ENCODE measurements at regions not wholly inside any gene's neighbourhood (a gene's known extent, or its start where the extent isn't known, plus 50 kb on each side); places are given as distances from the start of the nearest gene placed in this dataset.

DNA sequence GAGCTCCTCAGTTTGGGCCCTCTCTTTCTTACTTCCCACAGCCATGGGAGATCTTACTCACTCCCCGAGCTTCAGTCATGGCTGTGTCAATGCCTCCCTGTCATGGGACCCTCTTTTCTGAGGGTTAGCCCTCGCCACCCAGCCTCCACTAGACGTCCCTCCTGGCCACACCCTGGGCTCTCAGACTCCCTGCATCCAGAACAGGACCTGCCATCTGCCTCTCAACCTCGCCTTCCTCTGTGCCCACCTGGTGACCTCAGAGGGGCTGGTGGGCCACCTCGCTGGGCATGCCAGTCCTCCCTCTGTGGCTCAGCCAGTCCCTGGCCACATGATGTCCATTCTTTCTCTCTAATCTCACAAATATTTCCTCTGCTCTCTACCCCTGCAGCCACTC lies 54.6 kb upstream of the MED9 start:
- TF ChIP-seq EZH2phosphoT487 (IDR thresholded peaks at IDR 0.05; ENCODE audit: unreplicated experiment) (no peak), EZH2 (IDR thresholded peaks at IDR 0.05; ENCODE audit: low read depth, unreplicated experiment) (no peak), POLR2AphosphoS5 (IDR thresholded peaks at IDR 0.05; ENCODE audit: low read depth) (no peak)
- TF ChIP-seq, protein P1, sequence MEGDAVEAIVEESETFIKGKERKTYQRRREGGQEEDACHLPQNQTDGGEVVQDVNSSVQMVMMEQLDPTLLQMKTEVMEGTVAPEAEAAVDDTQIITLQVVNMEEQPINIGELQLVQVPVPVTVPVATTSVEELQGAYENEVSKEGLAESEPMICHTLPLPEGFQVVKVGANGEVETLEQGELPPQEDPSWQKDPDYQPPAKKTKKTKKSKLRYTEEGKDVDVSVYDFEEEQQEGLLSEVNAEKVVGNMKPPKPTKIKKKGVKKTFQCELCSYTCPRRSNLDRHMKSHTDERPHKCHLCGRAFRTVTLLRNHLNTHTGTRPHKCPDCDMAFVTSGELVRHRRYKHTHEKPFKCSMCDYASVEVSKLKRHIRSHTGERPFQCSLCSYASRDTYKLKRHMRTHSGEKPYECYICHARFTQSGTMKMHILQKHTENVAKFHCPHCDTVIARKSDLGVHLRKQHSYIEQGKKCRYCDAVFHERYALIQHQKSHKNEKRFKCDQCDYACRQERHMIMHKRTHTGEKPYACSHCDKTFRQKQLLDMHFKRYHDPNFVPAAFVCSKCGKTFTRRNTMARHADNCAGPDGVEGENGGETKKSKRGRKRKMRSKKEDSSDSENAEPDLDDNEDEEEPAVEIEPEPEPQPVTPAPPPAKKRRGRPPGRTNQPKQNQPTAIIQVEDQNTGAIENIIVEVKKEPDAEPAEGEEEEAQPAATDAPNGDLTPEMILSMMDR (conservative IDR thresholded peaks at IDR 0.05; ENCODE audit: low read depth in 2 of 2) = no peak
- TF ChIP-seq, protein P2, sequence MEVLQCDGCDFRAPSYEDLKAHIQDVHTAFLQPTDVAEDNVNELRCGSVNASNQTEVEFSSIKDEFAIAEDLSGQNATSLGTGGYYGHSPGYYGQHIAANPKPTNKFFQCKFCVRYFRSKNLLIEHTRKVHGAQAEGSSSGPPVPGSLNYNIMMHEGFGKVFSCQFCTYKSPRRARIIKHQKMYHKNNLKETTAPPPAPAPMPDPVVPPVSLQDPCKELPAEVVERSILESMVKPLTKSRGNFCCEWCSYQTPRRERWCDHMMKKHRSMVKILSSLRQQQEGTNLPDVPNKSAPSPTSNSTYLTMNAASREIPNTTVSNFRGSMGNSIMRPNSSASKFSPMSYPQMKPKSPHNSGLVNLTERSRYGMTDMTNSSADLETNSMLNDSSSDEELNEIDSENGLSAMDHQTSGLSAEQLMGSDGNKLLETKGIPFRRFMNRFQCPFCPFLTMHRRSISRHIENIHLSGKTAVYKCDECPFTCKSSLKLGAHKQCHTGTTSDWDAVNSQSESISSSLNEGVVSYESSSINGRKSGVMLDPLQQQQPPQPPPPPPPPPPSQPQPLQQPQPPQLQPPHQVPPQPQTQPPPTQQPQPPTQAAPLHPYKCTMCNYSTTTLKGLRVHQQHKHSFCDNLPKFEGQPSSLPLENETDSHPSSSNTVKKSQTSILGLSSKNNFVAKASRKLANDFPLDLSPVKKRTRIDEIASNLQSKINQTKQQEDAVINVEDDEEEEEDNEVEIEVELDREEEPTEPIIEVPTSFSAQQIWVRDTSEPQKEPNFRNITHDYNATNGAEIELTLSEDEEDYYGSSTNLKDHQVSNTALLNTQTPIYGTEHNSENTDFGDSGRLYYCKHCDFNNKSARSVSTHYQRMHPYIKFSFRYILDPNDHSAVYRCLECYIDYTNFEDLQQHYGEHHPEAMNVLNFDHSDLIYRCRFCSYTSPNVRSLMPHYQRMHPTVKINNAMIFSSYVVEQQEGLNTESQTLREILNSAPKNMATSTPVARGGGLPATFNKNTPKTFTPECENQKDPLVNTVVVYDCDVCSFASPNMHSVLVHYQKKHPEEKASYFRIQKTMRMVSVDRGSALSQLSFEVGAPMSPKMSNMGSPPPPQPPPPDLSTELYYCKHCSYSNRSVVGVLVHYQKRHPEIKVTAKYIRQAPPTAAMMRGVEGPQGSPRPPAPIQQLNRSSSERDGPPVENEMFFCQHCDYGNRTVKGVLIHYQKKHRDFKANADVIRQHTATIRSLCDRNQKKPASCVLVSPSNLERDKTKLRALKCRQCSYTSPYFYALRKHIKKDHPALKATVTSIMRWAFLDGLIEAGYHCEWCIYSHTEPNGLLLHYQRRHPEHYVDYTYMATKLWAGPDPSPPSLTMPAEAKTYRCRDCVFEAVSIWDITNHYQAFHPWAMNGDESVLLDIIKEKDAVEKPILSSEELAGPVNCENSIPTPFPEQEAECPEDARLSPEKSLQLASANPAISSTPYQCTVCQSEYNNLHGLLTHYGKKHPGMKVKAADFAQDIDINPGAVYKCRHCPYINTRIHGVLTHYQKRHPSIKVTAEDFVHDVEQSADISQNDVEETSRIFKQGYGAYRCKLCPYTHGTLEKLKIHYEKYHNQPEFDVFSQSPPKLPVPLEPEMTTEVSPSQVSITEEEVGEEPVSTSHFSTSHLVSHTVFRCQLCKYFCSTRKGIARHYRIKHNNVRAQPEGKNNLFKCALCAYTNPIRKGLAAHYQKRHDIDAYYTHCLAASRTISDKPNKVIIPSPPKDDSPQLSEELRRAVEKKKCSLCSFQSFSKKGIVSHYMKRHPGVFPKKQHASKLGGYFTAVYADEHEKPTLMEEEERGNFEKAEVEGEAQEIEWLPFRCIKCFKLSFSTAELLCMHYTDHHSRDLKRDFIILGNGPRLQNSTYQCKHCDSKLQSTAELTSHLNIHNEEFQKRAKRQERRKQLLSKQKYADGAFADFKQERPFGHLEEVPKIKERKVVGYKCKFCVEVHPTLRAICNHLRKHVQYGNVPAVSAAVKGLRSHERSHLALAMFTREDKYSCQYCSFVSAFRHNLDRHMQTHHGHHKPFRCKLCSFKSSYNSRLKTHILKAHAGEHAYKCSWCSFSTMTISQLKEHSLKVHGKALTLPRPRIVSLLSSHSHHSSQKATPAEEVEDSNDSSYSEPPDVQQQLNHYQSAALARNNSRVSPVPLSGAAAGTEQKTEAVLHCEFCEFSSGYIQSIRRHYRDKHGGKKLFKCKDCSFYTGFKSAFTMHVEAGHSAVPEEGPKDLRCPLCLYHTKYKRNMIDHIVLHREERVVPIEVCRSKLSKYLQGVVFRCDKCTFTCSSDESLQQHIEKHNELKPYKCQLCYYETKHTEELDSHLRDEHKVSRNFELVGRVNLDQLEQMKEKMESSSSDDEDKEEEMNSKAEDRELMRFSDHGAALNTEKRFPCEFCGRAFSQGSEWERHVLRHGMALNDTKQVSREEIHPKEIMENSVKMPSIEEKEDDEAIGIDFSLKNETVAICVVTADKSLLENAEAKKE (CRISPR knock-in tag; IDR thresholded peaks at IDR 0.05) = no peak

Data from GM23338 (cell line).